ENCODE measurements at regions not wholly inside any gene's neighbourhood (a gene's known extent, or its start where the extent isn't known, plus 50 kb on each side); places are given as distances from the start of the nearest gene placed in this dataset.
A peak's percentile ranks its signal among the peaks of the same experiment; 100 is the strongest.

- no peaks in the 10 kb centered on the region for H3K36me3 ChIP-seq (replicated peaks)
- H3K4me3 ChIP-seq (ENCODE audit: low read depth, low read length): no peak overlapping the region
- TF ChIP-seq CTCF (IDR thresholded peaks at IDR 0.05; ENCODE audit: low read depth, low read length, missing control alignments): no peak
- H3K27ac ChIP-seq: no peak overlapping the region
- DNase-seq: no peak
- in situ Hi-C loops (cut with HindIII; ENCODE audit: low pct_ligation_motif_present, low sequenced_read_pairs): no loop called here
- H3K27me3 ChIP-seq (replicated peaks): no peaks in the 10 kb centered on the region
Measured at GRCh38 chr3:194866236-194866635, 180.6 kb downstream of the FAM43A start.

- TF ChIP-seq CTCF (IDR thresholded peaks at IDR 0.05; ENCODE audit: low read depth, low read length, missing control alignments): no peak
- in situ Hi-C loops (cut with HindIII; ENCODE audit: low pct_ligation_motif_present, low sequenced_read_pairs): no loop called here
- H3K4me3 ChIP-seq (ENCODE audit: low read depth, low read length): no peak overlapping the region
- no peak for DNase-seq
- H3K36me3 ChIP-seq (replicated peaks): no peaks in the 10 kb centered on the region
- no peaks in the 10 kb centered on the region for H3K27me3 ChIP-seq (replicated peaks)
- no peak overlapping the region for H3K27ac ChIP-seq
Measured at GRCh38 chr3:194867270-194867983, 181.7 kb downstream of the FAM43A start.

- in situ Hi-C loops (cut with HindIII; ENCODE audit: low pct_ligation_motif_present, low sequenced_read_pairs): no loop called here
Measured at GRCh38 chr3:194868831-194869230, 183.1 kb downstream of the FAM43A start.

GRCh38 chr3:194869482-194870169 is 183.9 kb downstream of the FAM43A start:
- peak; percentile 49 for DNase-seq
- in situ Hi-C loops (cut with HindIII; ENCODE audit: low pct_ligation_motif_present, low sequenced_read_pairs): no loop called here
- Histone ChIP-seq H3K4me3 (ENCODE audit: low read depth, low read length) (no peak overlapping the region), H3K27ac (peak overlapping the region; percentile 50), H3K36me3 (replicated peaks) (no peaks in the 10 kb centered on the region), H3K27me3 (replicated peaks) (no peaks in the 10 kb centered on the region)
- peak; percentile 45 for TF ChIP-seq CTCF (IDR thresholded peaks at IDR 0.05; ENCODE audit: low read depth, low read length, missing control alignments)

More at GRCh38 chr3:194868831-194869230, 183.1 kb downstream of the FAM43A start:
- no peaks in the 10 kb centered on the region for H3K27me3 ChIP-seq (replicated peaks)
- no peak for TF ChIP-seq CTCF (IDR thresholded peaks at IDR 0.05; ENCODE audit: low read depth, low read length, missing control alignments)
- no peaks in the 10 kb centered on the region for H3K36me3 ChIP-seq (replicated peaks)
- no peak for DNase-seq
- no peak overlapping the region for H3K27ac ChIP-seq
- no peak overlapping the region for H3K4me3 ChIP-seq (ENCODE audit: low read depth, low read length)

- Histone ChIP-seq H3K4me3 (ENCODE audit: low read depth, low read length) (no peak overlapping the region), H3K36me3 (replicated peaks) (no peaks in the 10 kb centered on the region), H3K27ac (peak overlapping the region; percentile 50), H3K27me3 (replicated peaks) (no peaks in the 10 kb centered on the region)
- no peak for TF ChIP-seq CTCF (IDR thresholded peaks at IDR 0.05; ENCODE audit: low read depth, low read length, missing control alignments)
- in situ Hi-C loops (cut with HindIII; ENCODE audit: low pct_ligation_motif_present, low sequenced_read_pairs): no loop called here
- DNase-seq: no peak
Measured at GRCh38 chr3:194870394-194871110, 184.9 kb downstream of the FAM43A start.
